Astrocyte (in vitro differentiated cells and primary cell): ENCODE measurements at regions not wholly inside any gene's neighbourhood (a gene's known extent, or its start where the extent isn't known, plus 50 kb on each side); places are given as distances from the start of the nearest gene placed in this dataset.

ENCODE experiments used
- EZH2 ChIP-seq: IDR thresholded peaks from 2 replicates; pipeline ENCODE4 v1.6.1; 2012; ENCODE audit warnings: mild to moderate bottlenecking, low read length, inconsistent platforms; ENCODE audit not compliant: insufficient read depth
- TF ChIP-seq, protein P1 (sequence below): IDR thresholded peaks from 2 replicates; pipeline ENCODE4 v1.5.1; 2011; ENCODE audit warnings: low read depth, mild to moderate bottlenecking, inconsistent platforms, low read length, moderate library complexity; ENCODE audit not compliant: insufficient read depth

DNA sequence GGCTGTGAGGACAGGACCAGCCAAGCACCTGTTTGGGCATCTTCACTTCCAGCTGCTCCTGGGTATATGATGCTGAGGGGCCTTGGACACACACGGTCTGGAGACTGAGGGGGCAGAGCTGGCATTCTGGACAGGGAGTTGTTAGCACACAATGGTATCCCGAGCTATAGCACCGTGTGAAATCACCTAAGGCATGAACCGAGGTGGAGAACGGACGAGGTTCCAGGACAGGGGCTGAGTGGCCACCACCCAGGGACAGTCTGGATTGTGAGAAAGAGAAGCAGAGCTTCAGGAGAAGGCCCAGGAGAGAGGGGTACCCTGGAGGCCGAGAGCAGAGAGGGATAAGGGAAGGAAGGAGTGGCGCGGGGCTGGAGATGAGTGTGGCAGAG lies 571.8 kb downstream of the TCERG1L start:
- TF ChIP-seq, protein P1, sequence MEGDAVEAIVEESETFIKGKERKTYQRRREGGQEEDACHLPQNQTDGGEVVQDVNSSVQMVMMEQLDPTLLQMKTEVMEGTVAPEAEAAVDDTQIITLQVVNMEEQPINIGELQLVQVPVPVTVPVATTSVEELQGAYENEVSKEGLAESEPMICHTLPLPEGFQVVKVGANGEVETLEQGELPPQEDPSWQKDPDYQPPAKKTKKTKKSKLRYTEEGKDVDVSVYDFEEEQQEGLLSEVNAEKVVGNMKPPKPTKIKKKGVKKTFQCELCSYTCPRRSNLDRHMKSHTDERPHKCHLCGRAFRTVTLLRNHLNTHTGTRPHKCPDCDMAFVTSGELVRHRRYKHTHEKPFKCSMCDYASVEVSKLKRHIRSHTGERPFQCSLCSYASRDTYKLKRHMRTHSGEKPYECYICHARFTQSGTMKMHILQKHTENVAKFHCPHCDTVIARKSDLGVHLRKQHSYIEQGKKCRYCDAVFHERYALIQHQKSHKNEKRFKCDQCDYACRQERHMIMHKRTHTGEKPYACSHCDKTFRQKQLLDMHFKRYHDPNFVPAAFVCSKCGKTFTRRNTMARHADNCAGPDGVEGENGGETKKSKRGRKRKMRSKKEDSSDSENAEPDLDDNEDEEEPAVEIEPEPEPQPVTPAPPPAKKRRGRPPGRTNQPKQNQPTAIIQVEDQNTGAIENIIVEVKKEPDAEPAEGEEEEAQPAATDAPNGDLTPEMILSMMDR: no peak
- TF ChIP-seq EZH2: no peak
